ENCODE measurements at regions not wholly inside any gene's neighbourhood (a gene's known extent, or its start where the extent isn't known, plus 50 kb on each side); places are given as distances from the start of the nearest gene placed in this dataset.
"Not testable (repeated sequence)": the region's sequence is repeated elsewhere in the genome, so short reads cannot be mapped to it uniquely, and the experiment has no call there.

GRCh38 chr10:124324856-124325632, 93.7 kb downstream of the OAT start:
- DNase-seq = no peak

GRCh38 chr10:124324451-124324850, 94.3 kb downstream of the OAT start:
- no peak for DNase-seq

- no peak for DNase-seq
Observed at GRCh38 chr10:124323806-124324205, 94.9 kb downstream of the OAT start.

- peak in 1 of 3 donors; percentile 36 for DNase-seq
Observed at GRCh38 chr10:124323111-124323725, 95.5 kb downstream of the OAT start.

- no peak for DNase-seq
Observed at GRCh38 chr10:124322191-124322980, 96.3 kb downstream of the OAT start.

GRCh38 chr10:124321433-124322089, 97.2 kb downstream of the OAT start:
- DNase-seq = no peak

GRCh38 chr10:124320778-124321432, 97.8 kb downstream of the OAT start:
- no peak for DNase-seq

GRCh38 chr10:124319926-124320391, 98.8 kb downstream of the OAT start:
- DNase-seq = no peak

- not testable (repeated sequence) for DNase-seq
Observed at GRCh38 chr10:124319520-124319919, 99.2 kb downstream of the OAT start.

- DNase-seq = no peak
Observed at GRCh38 chr10:124318811-124319210, 99.9 kb downstream of the OAT start.

GRCh38 chr10:124318076-124318475, 100.6 kb downstream of the OAT start:
- DNase-seq = no peak

GRCh38 chr10:124316326-124316725, 102.4 kb downstream of the OAT start:
- DNase-seq = no peak

- no peak for DNase-seq
Observed at GRCh38 chr10:124315591-124316270, 103.0 kb downstream of the OAT start.

GRCh38 chr10:124313374-124313773, 105.3 kb downstream of the OAT start:
- no peak for DNase-seq

GRCh38 chr10:124308811-124309210, 109.9 kb downstream of the OAT start:
- DNase-seq = no peak

GRCh38 chr10:124308056-124308645, 110.6 kb downstream of the OAT start:
- no peak for DNase-seq

- DNase-seq = peak in 1 of 3 donors; percentile 44
Observed at GRCh38 chr10:124307591-124307990, 111.1 kb downstream of the OAT start.

GRCh38 chr10:124306922-124307371, 111.8 kb downstream of the OAT start:
- DNase-seq = peak in 1 of 3 donors; percentile 49

- no peak for DNase-seq
Observed at GRCh38 chr10:124306520-124306919, 112.2 kb downstream of the OAT start.

GRCh38 chr10:124305984-124306383, 112.7 kb downstream of the OAT start:
- DNase-seq = no peak

Data from muscle of back (tissue), 3 donors.